ENCODE measurements at regions not wholly inside any gene's neighbourhood (a gene's known extent, or its start where the extent isn't known, plus 50 kb on each side); places are given as distances from the start of the nearest gene placed in this dataset.
"Not testable (repeated sequence)": the region's sequence is repeated elsewhere in the genome, so short reads cannot be mapped to it uniquely, and the experiment has no call there.

GRCh38 chr1:220450927-220451326 lies 77.0 kb upstream of the MARK1 start:
- ChIA-PET POLR2A (no interaction called here), CTCF (ENCODE audit: unreplicated experiment) (no interaction called here)
- intact Hi-C loops (cut with micrococcal nuclease; ENCODE audit: unreplicated experiment), result no loop called here
- Histone ChIP-seq H3K36me3 (ENCODE audit: insufficient read depth, low read length) (no peaks in the 10 kb centered on the region), H3K9me3 (ENCODE audit: low read length) (no peaks in the 10 kb centered on the region), H4K20me1 (ENCODE audit: insufficient read depth, low read length) (no peaks in the 10 kb centered on the region), H3K79me2 (ENCODE audit: insufficient read depth, low read depth, low read length) (no peaks in the 10 kb centered on the region), H2AFZ (ENCODE audit: low read length) (no peak overlapping the region), H3K9me2 (ENCODE audit: insufficient read depth, low read length) (0 out of 2 replicates have a peak, but pooled peaks cover 3% of the 10 kb centered on the region), H3K4me3 (ENCODE audit: low read depth, low read length, poor library complexity, severe bottlenecking) (no peak overlapping the region), H3K4me1 (ENCODE audit: insufficient read depth, low read length, poor library complexity, severe bottlenecking) (no peaks in the 10 kb centered on the region), H3K4me2 (ENCODE audit: low read length) (no peak overlapping the region), H3K27ac (ENCODE audit: low read depth, low read length, poor library complexity, severe bottlenecking) (no peak overlapping the region)
- TF ChIP-seq, protein P1, sequence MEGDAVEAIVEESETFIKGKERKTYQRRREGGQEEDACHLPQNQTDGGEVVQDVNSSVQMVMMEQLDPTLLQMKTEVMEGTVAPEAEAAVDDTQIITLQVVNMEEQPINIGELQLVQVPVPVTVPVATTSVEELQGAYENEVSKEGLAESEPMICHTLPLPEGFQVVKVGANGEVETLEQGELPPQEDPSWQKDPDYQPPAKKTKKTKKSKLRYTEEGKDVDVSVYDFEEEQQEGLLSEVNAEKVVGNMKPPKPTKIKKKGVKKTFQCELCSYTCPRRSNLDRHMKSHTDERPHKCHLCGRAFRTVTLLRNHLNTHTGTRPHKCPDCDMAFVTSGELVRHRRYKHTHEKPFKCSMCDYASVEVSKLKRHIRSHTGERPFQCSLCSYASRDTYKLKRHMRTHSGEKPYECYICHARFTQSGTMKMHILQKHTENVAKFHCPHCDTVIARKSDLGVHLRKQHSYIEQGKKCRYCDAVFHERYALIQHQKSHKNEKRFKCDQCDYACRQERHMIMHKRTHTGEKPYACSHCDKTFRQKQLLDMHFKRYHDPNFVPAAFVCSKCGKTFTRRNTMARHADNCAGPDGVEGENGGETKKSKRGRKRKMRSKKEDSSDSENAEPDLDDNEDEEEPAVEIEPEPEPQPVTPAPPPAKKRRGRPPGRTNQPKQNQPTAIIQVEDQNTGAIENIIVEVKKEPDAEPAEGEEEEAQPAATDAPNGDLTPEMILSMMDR (conservative IDR thresholded peaks at IDR 0.05; ENCODE audit: low read length), result no peak
- no peak for TF ChIP-seq EZH2phosphoT487 (IDR thresholded peaks at IDR 0.05; ENCODE audit: borderline replicate concordance, low read depth, low read length)
- BruUV-seq (replicated peaks), result no TSS peak
- no peak for DNase-seq (ENCODE audit: low spot score)

DNA sequence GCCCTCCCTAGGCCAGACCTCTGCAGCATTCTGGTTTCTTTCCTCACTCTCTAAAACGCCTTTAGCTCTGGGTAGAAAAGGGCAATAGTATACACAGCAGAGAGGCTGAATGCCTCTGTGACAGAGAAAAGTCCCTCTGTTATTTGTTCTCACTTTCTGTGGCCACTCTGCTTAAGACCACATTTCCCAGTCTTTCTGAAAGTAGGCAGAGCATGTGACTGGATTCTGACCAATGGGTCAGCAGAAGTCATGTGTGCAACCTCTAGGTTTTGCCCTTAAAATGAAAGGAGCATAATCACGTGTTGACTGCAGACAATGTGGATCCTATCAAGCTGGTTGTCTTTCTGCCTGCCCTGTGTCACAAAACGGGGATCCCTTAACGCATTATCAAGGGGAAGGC lies 79.7 kb upstream of the MARK1 start:
- ChIA-PET CTCF (ENCODE audit: unreplicated experiment) (no interaction called here), POLR2A (interaction anchor here (1.5 kb wide), 1 partner anchor 16 kb away, joined by 6 read pairs; no protein-coding TSS in a partner anchor)
- Histone ChIP-seq H3K79me2 (ENCODE audit: insufficient read depth, low read depth, low read length) (no peaks in the 10 kb centered on the region), H3K9me3 (ENCODE audit: low read length) (no peaks in the 10 kb centered on the region), H4K20me1 (ENCODE audit: insufficient read depth, low read length) (no peaks in the 10 kb centered on the region), H2AFZ (ENCODE audit: low read length) (no peak overlapping the region), H3K4me3 (ENCODE audit: low read depth, low read length, poor library complexity, severe bottlenecking) (no peak overlapping the region), H3K4me2 (ENCODE audit: low read length) (no peak overlapping the region), H3K4me1 (ENCODE audit: insufficient read depth, low read length, poor library complexity, severe bottlenecking) (no peaks in the 10 kb centered on the region), H3K36me3 (ENCODE audit: insufficient read depth, low read length) (no peaks in the 10 kb centered on the region), H3K27ac (ENCODE audit: low read depth, low read length, poor library complexity, severe bottlenecking) (no peak overlapping the region), H3K9me2 (ENCODE audit: insufficient read depth, low read length) (no peaks in the 10 kb centered on the region)
- TF ChIP-seq, protein P1 (conservative IDR thresholded peaks at IDR 0.05; ENCODE audit: low read length), result no peak
- no peak for TF ChIP-seq EZH2phosphoT487 (IDR thresholded peaks at IDR 0.05; ENCODE audit: borderline replicate concordance, low read depth, low read length)
- no peak for DNase-seq (ENCODE audit: low spot score)
- intact Hi-C loops (cut with micrococcal nuclease; ENCODE audit: unreplicated experiment), result no loop called here
- BruUV-seq (replicated peaks), result no TSS peak

- H3K36me3 ChIP-seq (ENCODE audit: insufficient read depth, low read length); H2AFZ ChIP-seq (ENCODE audit: low read length); DNase-seq (ENCODE audit: low spot score); H3K9me2 ChIP-seq (ENCODE audit: insufficient read depth, low read length); H3K79me2 ChIP-seq (ENCODE audit: insufficient read depth, low read depth, low read length); BruUV-seq (replicated peaks); POLR2A ChIA-PET; H3K9me3 ChIP-seq (ENCODE audit: low read length); H3K27ac ChIP-seq (ENCODE audit: low read depth, low read length, poor library complexity, severe bottlenecking); intact Hi-C loops (cut with micrococcal nuclease; ENCODE audit: unreplicated experiment); H3K4me1 ChIP-seq (ENCODE audit: insufficient read depth, low read length, poor library complexity, severe bottlenecking); H3K4me2 ChIP-seq (ENCODE audit: low read length); H3K4me3 ChIP-seq (ENCODE audit: low read depth, low read length, poor library complexity, severe bottlenecking); H4K20me1 ChIP-seq (ENCODE audit: insufficient read depth, low read length); CTCF ChIA-PET (ENCODE audit: unreplicated experiment): not testable (repeated sequence)
Observed at GRCh38 chr1:220444586-220444985, 83.3 kb upstream of the MARK1 start.

Data from OCI-LY7 (cell line).